Stimulated activated CD4-positive, alpha-beta T cell treated with anti-CD3 and anti-CD28 coated beads, Interleukin-15, amount 100 ng/mL, for 24 hours (primary cell): ENCODE measurements at regions not wholly inside any gene's neighbourhood (a gene's known extent, or its start where the extent isn't known, plus 50 kb on each side); places are given as distances from the start of the nearest gene placed in this dataset.

Experiments
- DNase-seq: peaks from one replicate; pipeline ENCODE4 v3.0.0-alpha.2; 2020

GRCh38 chr5:88483964-88484672, 215.5 kb upstream of the TMEM161B start:
- DNase-seq, result no peak

- no peak for DNase-seq
These were observed 212.3 kb upstream of the TMEM161B start for GRCh38 chr5:88480801-88481499.

- DNase-seq, result no peak
These were observed 211.6 kb upstream of the TMEM161B start for GRCh38 chr5:88480245-88480644.

- DNase-seq, result no peak
These were observed 205.9 kb upstream of the TMEM161B start for GRCh38 chr5:88474574-88474973.

GRCh38 chr5:88470745-88471144, 202.1 kb upstream of the TMEM161B start:
- no peak for DNase-seq

GRCh38 chr5:88459971-88460370, 191.3 kb upstream of the TMEM161B start:
- no peak for DNase-seq

- no peak for DNase-seq
These were observed 184.2 kb upstream of the TMEM161B start for GRCh38 chr5:88452820-88453219.

- DNase-seq, result no peak
These were observed 181.6 kb upstream of the TMEM161B start for GRCh38 chr5:88450239-88450638.

- DNase-seq, result no peak
These were observed 169.4 kb upstream of the TMEM161B start for GRCh38 chr5:88438006-88438405.

- no peak for DNase-seq
These were observed 167.6 kb upstream of the TMEM161B start for GRCh38 chr5:88436290-88436689.

GRCh38 chr5:88428633-88429032, 160.0 kb upstream of the TMEM161B start:
- no peak for DNase-seq

- DNase-seq, result no peak
These were observed 157.8 kb upstream of the TMEM161B start for GRCh38 chr5:88426441-88426840.

- DNase-seq, result no peak
These were observed 156.5 kb upstream of the TMEM161B start for GRCh38 chr5:88425124-88425523.

GRCh38 chr5:88419931-88420330, 151.3 kb upstream of the TMEM161B start:
- DNase-seq, result no peak

GRCh38 chr5:88407341-88407740, 138.7 kb upstream of the TMEM161B start:
- DNase-seq, result no peak

- DNase-seq, result no peak
These were observed 137.1 kb upstream of the TMEM161B start for GRCh38 chr5:88405783-88406182.

GRCh38 chr5:88404405-88404804, 135.8 kb upstream of the TMEM161B start:
- no peak for DNase-seq

GRCh38 chr5:88401686-88402085, 133.0 kb upstream of the TMEM161B start:
- DNase-seq, result no peak

GRCh38 chr5:88401228-88401627, 132.6 kb upstream of the TMEM161B start:
- no peak for DNase-seq

- no peak for DNase-seq
These were observed 130.9 kb upstream of the TMEM161B start for GRCh38 chr5:88399561-88399960.

- DNase-seq, result no peak
These were observed 129.7 kb upstream of the TMEM161B start for GRCh38 chr5:88398316-88398715.

- no peak for DNase-seq
These were observed 128.2 kb upstream of the TMEM161B start for GRCh38 chr5:88396751-88397281.

- no peak for DNase-seq
These were observed 127.4 kb upstream of the TMEM161B start for GRCh38 chr5:88396000-88396535.

GRCh38 chr5:88395264-88395663, 126.6 kb upstream of the TMEM161B start:
- DNase-seq, result no peak
